ENCODE measurements at regions not wholly inside any gene's neighbourhood (a gene's known extent, or its start where the extent isn't known, plus 50 kb on each side); places are given as distances from the start of the nearest gene placed in this dataset.

DNA sequence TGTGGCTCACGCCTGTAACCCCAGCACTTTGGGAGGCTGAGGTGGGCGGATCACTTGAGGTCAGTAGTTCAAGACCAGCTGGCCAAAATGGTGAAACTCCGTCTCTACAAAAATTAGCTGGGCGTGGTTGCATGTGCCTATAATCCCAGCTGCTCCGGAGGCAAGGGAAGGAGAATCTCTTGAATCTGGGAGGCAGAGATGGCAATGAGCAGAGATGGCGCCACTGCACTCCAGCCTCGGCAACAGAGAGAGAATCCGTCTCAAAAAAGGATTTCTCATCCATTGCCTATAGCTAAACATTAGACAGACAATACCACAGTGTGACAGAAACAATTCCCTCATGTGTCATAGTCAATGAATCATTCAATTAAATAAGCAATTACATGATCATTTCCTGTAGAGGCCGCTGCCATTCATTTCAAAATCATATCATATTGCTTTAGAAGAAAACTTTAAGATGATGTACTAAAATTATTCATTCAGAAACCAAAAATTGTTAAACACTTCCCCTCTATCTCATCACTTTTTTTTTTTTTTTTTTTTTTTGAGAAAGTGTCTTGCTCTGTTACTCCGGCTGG is 69.5 kb upstream of the TGIF1 start:
- TF ChIP-seq, protein P1, sequence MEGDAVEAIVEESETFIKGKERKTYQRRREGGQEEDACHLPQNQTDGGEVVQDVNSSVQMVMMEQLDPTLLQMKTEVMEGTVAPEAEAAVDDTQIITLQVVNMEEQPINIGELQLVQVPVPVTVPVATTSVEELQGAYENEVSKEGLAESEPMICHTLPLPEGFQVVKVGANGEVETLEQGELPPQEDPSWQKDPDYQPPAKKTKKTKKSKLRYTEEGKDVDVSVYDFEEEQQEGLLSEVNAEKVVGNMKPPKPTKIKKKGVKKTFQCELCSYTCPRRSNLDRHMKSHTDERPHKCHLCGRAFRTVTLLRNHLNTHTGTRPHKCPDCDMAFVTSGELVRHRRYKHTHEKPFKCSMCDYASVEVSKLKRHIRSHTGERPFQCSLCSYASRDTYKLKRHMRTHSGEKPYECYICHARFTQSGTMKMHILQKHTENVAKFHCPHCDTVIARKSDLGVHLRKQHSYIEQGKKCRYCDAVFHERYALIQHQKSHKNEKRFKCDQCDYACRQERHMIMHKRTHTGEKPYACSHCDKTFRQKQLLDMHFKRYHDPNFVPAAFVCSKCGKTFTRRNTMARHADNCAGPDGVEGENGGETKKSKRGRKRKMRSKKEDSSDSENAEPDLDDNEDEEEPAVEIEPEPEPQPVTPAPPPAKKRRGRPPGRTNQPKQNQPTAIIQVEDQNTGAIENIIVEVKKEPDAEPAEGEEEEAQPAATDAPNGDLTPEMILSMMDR (conservative IDR thresholded peaks at IDR 0.05; ENCODE audit: low read depth, low read length) = peak; percentile 53
- TF ChIP-seq EZH2 (IDR thresholded peaks at IDR 0.05; ENCODE audit: low read length, unreplicated experiment) = no peak
- no peak for TF ChIP-seq EZH2phosphoT487 (IDR thresholded peaks at IDR 0.05; ENCODE audit: borderline replicate concordance, low read length)
